CD4-positive, alpha-beta T cell treated with Interleukin-10 for 1 hour (primary cell): ENCODE measurements at regions not wholly inside any gene's neighbourhood (a gene's known extent, or its start where the extent isn't known, plus 50 kb on each side); places are given as distances from the start of the nearest gene placed in this dataset.

Experiments
- DNase-seq: peaks from one replicate; pipeline ENCODE4 v3.0.0-alpha.2; 2020

DNA sequence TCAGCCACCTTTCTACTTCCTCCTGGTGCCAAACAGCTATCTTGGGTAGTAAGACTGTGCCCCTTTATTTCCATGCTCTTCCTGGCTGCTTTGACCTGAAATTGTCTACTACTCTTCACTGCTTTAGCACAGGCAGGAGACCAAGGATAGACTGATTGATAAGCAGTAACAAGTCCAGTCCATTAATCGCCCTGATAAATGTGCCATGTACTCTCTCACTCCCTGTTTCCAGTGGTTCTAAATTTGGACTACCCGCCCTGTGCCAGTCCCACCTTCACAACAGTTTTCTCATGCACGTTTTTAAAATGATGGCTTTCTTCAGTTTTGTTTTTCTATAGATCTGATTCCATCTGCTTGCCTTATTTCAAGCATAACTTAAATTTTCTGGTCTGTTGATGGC is 189.6 kb upstream of the RBMS1 start:
- DNase-seq, result no peak

DNA sequence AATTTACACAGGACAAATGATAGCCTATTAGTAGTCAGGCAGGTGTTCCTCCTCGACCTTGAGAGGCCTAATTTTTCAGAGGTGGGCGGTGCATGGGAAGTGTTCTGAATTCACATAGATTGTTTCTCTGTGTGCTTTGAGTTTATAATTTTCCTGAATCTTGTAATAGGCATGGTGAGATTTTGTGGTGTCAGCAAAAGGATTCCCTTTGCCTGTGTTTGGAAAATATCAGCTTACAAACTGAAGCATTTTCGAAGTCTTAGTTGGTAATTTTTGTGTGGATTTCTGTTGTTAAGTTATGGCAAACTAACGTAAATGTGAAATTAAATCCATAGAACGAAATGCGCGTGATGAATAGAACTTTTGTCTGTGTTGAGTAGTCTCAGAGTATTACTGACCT is 194.0 kb upstream of the RBMS1 start:
- no peak for DNase-seq

- no peak for DNase-seq
These were observed 195.8 kb upstream of the RBMS1 start for GRCh38 chr2:160689441-160689840.

DNA sequence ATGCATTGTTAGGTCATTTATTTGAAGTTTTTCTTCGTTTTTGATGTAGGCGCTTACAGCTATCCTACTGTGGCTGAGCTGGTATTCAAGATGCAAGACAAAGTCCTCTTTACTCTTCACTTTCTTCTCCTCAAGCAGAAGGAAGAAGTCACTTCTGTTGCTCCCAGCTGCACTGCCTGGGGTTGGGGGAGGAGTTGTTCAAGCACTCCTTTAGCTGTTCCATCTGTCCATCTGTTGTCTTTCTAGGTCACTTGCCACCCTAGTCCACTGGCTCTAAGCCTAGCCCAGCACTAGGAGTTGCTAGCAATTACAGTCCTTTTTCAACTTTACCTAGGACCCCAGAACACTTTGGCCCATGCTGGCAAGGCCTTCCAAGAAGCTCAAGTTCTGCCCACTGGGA is 200.6 kb upstream of the RBMS1 start:
- no peak for DNase-seq

- no peak for DNase-seq
These were observed 201.0 kb upstream of the RBMS1 start for GRCh38 chr2:160694631-160695030.

DNA sequence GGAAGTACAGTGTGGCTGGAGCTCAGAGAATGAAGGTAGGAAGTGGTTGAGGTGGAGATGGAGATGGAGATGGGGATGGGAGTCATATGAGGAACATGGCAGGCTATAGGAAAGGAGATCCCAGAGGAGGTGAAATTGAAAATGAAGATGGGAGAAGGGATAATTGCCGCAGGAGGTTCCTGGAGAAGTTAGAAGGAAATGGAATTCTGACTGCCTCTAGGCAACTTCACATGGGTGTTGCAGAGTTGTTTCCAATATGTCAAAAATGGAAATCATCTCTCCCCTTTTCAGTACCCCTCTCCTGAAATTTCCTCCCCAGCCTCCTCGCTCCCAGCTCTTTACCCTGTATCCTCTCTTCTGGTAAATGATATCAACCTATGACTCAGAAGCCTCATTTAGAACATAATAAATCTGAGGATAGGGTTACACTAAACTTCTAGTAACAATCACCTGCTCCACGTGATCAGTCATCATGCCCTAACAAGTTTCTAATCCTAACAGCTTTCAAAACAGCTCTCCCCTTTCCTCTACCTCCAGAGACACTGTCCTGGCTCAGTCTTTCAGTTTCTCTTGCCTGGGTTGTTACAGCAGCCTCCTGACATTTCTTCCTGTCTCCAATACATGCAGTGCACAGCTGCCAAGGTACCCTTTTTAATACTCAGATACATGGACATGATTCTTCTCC is 201.9 kb upstream of the RBMS1 start:
- DNase-seq, result no peak

DNA sequence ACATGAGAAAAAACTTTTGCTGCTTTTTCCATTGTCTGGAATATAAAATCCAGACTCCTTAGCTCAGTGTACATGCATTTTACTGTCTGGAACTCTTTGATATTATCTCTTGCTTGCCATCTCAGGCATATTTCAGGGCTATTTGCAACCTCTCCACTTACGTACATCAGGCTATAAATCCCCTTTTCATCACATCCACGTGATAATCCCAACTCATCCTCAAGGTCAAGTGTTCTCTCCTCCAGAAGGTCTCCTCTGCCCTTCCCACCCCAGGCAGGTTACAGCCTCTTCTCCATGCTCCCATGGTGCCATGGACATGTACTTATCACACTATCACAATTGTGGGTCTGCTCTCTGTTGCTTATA is 202.5 kb upstream of the RBMS1 start:
- no peak for DNase-seq

GRCh38 chr2:160697817-160698216 is 204.2 kb upstream of the RBMS1 start:
- no peak for DNase-seq

DNA sequence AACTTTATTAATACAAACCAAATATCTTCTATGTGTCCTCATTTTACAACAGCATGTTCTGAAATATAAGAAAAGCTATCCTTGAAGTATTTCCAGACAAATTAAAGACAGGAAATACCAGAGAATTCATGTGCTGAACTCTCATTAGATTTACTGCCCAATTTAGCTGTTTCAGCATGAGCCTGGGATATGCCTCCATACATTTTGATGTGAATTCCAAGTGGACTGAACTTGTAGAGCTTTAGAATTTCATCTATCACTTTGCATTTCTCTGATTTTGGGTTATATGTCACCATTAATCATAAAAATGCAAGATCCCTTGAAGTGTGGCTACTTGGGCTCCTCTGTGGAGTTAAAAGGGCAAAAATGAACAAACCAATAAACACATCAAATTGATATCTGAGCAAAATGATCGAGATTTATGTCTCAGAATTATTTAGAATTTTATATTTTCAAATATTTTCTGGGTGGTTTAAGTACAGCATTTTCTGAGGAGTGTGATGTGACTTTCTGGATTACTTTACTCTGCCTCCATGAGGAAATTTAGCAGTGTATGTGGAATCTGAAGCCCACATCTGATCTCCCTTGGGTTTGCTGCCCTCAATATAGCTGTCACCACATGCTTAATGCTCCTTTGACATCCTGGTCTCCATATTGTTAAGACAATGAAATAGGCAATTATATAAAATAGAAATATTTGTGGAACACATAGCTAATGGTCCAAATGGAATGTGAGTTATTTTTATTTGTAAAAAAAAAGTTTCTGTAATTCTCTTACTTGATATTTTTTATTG is 206.6 kb upstream of the RBMS1 start:
- DNase-seq, result no peak

- no peak for DNase-seq
These were observed 208.2 kb upstream of the RBMS1 start for GRCh38 chr2:160701822-160702221.

- no peak for DNase-seq
These were observed 209.1 kb upstream of the RBMS1 start for GRCh38 chr2:160702754-160703153.

- peak; percentile 18 for DNase-seq
These were observed 210.3 kb upstream of the RBMS1 start for GRCh38 chr2:160703648-160704585.

GRCh38 chr2:160715428-160715827 is 221.8 kb upstream of the RBMS1 start:
- DNase-seq, result no peak

DNA sequence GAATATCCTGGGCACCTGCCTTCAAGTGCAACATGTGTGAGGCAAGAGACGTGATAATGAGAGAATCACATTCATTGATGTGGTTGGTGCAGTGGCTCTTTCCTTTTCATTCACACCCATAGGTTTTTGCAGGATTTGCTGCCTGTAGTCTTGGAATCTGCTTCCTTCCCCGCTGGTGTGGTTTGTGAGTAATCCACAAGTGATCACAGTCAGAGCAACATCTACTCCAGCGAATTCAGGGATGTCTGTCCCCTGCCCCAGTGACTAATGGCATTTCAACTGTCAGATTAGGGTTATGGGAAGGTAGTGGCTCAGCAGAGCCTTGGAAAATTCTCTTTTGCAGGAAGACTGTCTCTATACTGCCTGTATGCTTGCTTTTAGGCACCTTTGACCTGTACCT is 225.5 kb upstream of the RBMS1 start:
- no peak for DNase-seq

DNA sequence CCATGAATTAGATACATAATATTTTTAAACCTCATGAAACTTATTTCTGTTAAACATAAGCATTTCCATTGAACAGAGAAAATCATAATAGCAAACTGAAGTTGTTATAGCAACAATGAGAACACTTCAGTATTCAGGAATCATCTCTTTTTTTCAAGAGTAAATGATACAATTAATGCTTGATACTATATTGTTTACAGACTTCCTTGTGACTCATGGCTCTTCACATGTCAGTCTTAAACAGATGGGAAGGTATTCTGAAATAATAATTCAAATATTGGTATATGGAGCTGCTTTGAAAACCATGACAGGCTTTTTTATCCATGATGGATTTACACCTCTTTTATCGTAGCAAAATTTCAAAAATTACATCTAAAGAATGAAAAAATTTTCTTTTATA is 226.5 kb upstream of the RBMS1 start:
- no peak for DNase-seq

- DNase-seq, result no peak
These were observed 227.8 kb upstream of the RBMS1 start for GRCh38 chr2:160721089-160722040.

DNA sequence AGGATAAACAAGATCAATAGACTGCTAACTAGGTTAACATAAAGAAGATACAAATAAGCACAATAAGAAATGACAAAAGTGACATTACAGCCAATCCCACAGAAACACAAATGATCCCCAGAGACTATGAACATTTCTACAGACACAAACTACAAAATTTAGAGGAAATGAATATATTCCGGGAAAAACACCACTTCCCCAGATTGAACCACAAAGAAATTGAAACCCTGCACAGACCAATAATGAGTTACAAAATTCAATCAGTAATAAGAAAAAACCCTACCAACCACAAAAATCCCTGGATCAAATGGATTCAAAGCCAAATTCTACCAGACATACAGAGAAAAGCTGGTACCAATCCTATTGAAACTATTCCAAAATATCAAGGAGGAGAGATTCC is 232.4 kb upstream of the RBMS1 start:
- DNase-seq, result no peak

GRCh38 chr2:160730296-160730995 is 236.8 kb upstream of the RBMS1 start:
- no peak for DNase-seq

DNA sequence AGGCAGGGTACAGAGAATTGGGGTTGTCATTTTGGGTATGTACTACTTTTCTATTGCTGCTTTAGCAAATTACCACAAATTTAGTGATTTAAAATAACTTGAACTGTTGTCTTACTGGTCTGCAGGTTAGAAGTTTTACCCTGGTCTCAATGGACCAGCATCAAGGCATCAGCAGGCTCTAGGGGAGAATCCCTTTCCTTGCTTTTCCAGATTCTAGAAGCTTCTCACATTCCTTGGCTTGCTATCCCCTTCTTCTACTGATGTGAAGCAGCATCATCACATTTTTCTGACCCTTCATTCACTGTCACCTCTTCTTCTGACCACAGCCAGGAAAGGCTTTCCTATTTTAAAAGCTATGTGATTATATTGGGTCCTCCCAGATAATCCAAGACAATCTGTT is 237.8 kb upstream of the RBMS1 start:
- no peak for DNase-seq

DNA sequence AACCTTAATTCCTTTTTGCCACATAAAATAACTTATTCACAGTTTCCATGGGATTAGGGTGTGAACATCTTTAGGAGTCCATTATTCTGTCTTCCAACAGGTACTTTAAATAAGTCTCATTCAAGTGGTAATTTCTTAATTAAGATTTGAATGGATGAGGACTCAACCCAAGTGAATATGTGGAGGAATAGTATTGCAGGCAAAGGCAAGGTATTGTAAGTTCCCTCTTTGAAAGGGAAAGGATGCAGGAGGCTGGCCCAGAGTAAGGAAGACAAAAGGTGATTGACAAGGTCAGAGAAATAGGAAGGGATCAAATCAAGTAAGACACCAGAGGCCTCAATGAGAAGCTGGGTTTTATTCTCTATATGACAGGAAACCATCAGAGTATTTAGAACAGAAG is 238.2 kb upstream of the RBMS1 start:
- no peak for DNase-seq

- DNase-seq, result no peak
These were observed 242.1 kb upstream of the RBMS1 start for GRCh38 chr2:160735696-160736095.
